HepG2 (cell line): ENCODE measurements at regions not wholly inside any gene's neighbourhood (a gene's known extent, or its start where the extent isn't known, plus 50 kb on each side); places are given as distances from the start of the nearest gene placed in this dataset.

Experiments
- ATAC-seq: fragments of 200-7000 bp; cut with Tn5 transposase; 3 replicates; pipeline ENCODE4 v1.9.1; 2020; ENCODE audit warnings: mild to moderate bottlenecking, moderate library complexity
- BruUV-seq: library from RNA; stranded (reverse); fragments of 400-500 nt; replicated peaks from 2 replicates; lab custom pipeline; 2021; lab: Mats Ljungman, UMichigan
- CTCF ChIA-PET: fragments of 300-600 bp; formaldehyde crosslinking; extraction: SDS; loops from one replicate; lab custom pipeline; 2021; ENCODE audit warnings: low total read pairs, inconsistent platforms, low intra/inter-chr PET ratio; lab: Yijun Ruan, JAX
- POLR2A ChIA-PET: fragments of 350-600 bp; sonication (Branson Sonifier 250); formaldehyde crosslinking; loops from one replicate; lab custom pipeline; 2020; ENCODE audit warnings: antibody characterized with exemption, inconsistent platforms; lab: Yijun Ruan, JAX
- DNase-seq: peaks from one replicate; pipeline ENCODE4 v3.0.0-alpha.2; 2015; ENCODE audit warnings: low spot score
- FAIRE-seq: peaks from 3 replicates; lab custom pipeline; 2011; peaks lifted over from hg19 to GRCh38; lab: Jason Lieb, UNC
- H2AFZ ChIP-seq: one replicate; pipeline ENCODE4 v1.6.1; 2011; ENCODE audit warnings: low read length, inconsistent platforms
- H3K27ac ChIP-seq: fragments of 300-600 bp; 3 replicates; pipeline ENCODE4 v1.8.0; 2011; ENCODE audit warnings: mixed run types, mild to moderate bottlenecking, mixed read lengths, low read length, inconsistent platforms; ENCODE audit not compliant: insufficient read depth; ENCODE audit errors: extremely low read length
- H3K27me3 ChIP-seq, 2 experiments: fragments of 200-600 bp in 1 of 2; 2 replicates in 1 of 2; 3 replicates in 1 of 2; pipeline versions ENCODE4 v1.6.0 to v1.8.0; 2011; ENCODE audit warnings: low read length in 2 of 2, mild to moderate bottlenecking in 2 of 2, moderate library complexity in 2 of 2, inconsistent platforms in 1 of 2; ENCODE audit not compliant: insufficient read depth in 2 of 2, control insufficient read depth in 1 of 2
- H3K36me3 ChIP-seq, 2 experiments: fragments of 200-600 bp in 1 of 2; replicated peaks in 1 of 2; 2 replicates in 1 of 2; 3 replicates in 1 of 2; pipeline versions ENCODE4 v1.5.1 to v1.8.0; 2011; ENCODE audit warnings: low read length in 2 of 2, inconsistent platforms in 1 of 2; ENCODE audit not compliant: insufficient read depth in 2 of 2, control insufficient read depth in 1 of 2
- H3K4me1 ChIP-seq: 2 replicates; pipeline ENCODE4 v1.5.1; 2012; ENCODE audit warnings: low read length, inconsistent platforms; ENCODE audit not compliant: insufficient read depth
- H3K4me2 ChIP-seq: 2 replicates; pipeline ENCODE4 v1.6.0; 2011; ENCODE audit warnings: low read depth, low read length, inconsistent platforms
- H3K4me3 ChIP-seq, 3 experiments: fragments of 200-600 bp in 1 of 3; sonication (generic), shearing (Covaris generic) in 1 of 3; replicated peaks in 1 of 3; 2 replicates each; pipeline ENCODE4 v1.5.1; 2011 to 2016; ENCODE audit warnings: low read length in 3 of 3, inconsistent platforms in 2 of 3, low read depth in 2 of 3, mild to moderate bottlenecking in 2 of 3, control low read depth in 1 of 3, mixed read lengths in 1 of 3; ENCODE audit not compliant: insufficient read depth in 1 of 3
- H3K79me2 ChIP-seq: one replicate; pipeline ENCODE4 v1.6.1; 2011; ENCODE audit warnings: low read length, inconsistent platforms; ENCODE audit not compliant: insufficient read depth
- H3K9ac ChIP-seq: 2 replicates; pipeline ENCODE4 v1.6.0; 2011; ENCODE audit warnings: mild to moderate bottlenecking, low read depth, low read length, inconsistent platforms; ENCODE audit not compliant: insufficient read depth
- H3K9me3 ChIP-seq: 2 replicates; pipeline ENCODE4 v1.5.1; 2012; ENCODE audit warnings: mild to moderate bottlenecking, low read length
- H4K20me1 ChIP-seq: 2 replicates; pipeline ENCODE4 v1.6.0; 2011; ENCODE audit warnings: inconsistent platforms, mild to moderate bottlenecking, low read length, moderate library complexity; ENCODE audit not compliant: insufficient read depth
- BRD4 ChIP-seq: sonication (generic); formaldehyde crosslinking; IDR thresholded peaks from 2 replicates; pipeline ENCODE4 v1.4.0; 2020; ENCODE audit warnings: missing genetic modification reagents
- HOXA5 ChIP-seq: sonication (generic); formaldehyde crosslinking; IDR thresholded peaks from 2 replicates; pipeline ENCODE4 v1.4.0; 2020; ENCODE audit warnings: missing genetic modification reagents
- JUN ChIP-seq: sonication (generic); formaldehyde crosslinking; IDR thresholded peaks from 2 replicates; pipeline ENCODE4 v1.4.0; 2020; ENCODE audit warnings: mild to moderate bottlenecking, missing genetic modification reagents
- MTF2 ChIP-seq: sonication (generic); formaldehyde crosslinking; IDR thresholded peaks from 2 replicates; pipeline ENCODE4 v1.5.0; 2020; ENCODE audit warnings: missing genetic modification reagents, borderline replicate concordance
- NBN ChIP-seq: fragments of 450-650 bp; conservative IDR thresholded peaks from 2 replicates; pipeline ENCODE4 v1.6.1; 2017
- NFE2L2 ChIP-seq: fragments of 150-350 bp; IDR thresholded peaks from 2 replicates; pipeline ENCODE4 v1.6.1; 2014; ENCODE audit warnings: low read length
- NR2C2 ChIP-seq: sonication (generic); formaldehyde crosslinking; IDR thresholded peaks from 2 replicates; pipeline ENCODE4 v1.4.0; 2020; ENCODE audit warnings: missing genetic modification reagents, mild to moderate bottlenecking, moderate library complexity, borderline replicate concordance
- PHF21A ChIP-seq: sonication (generic); formaldehyde crosslinking; IDR thresholded peaks from 2 replicates; pipeline ENCODE4 v1.5.0; 2020; ENCODE audit warnings: mild to moderate bottlenecking, missing genetic modification reagents
- SAP130 ChIP-seq: IDR thresholded peaks from 2 replicates; pipeline ENCODE4 v1.6.1; 2016; ENCODE audit warnings: low read depth
- SETDB1 ChIP-seq: sonication (generic); formaldehyde crosslinking; IDR thresholded peaks from 2 replicates; pipeline ENCODE4 v1.5.1; 2020; ENCODE audit warnings: missing genetic modification reagents, mild to moderate bottlenecking, borderline replicate concordance
- TBL1XR1 ChIP-seq: fragments of 150-350 bp; IDR thresholded peaks from 2 replicates; pipeline ENCODE4 v1.6.1; 2014; ENCODE audit warnings: borderline replicate concordance, low read length; ENCODE audit not compliant: partially characterized antibody
- ZBTB42 ChIP-seq: sonication (generic); formaldehyde crosslinking; IDR thresholded peaks from 2 replicates; pipeline ENCODE4 v1.5.0; 2020; ENCODE audit warnings: mild to moderate bottlenecking, missing genetic modification reagents
- ZNF253 ChIP-seq: sonication (generic); formaldehyde crosslinking; IDR thresholded peaks from 2 replicates; pipeline ENCODE4 v1.8.0; 2022; ENCODE audit warnings: mild to moderate bottlenecking, missing genetic modification reagents, borderline replicate concordance
- ZNF558 ChIP-seq: sonication (generic); formaldehyde crosslinking; IDR thresholded peaks from 2 replicates; pipeline ENCODE4 v1.9.0; 2022; ENCODE audit warnings: mild to moderate bottlenecking, missing genetic modification reagents, borderline replicate concordance
- ZNF83 ChIP-seq: sonication (generic); formaldehyde crosslinking; IDR thresholded peaks from 2 replicates; pipeline ENCODE4 v1.4.0; 2020; ENCODE audit warnings: missing genetic modification reagents, mild to moderate bottlenecking, borderline replicate concordance
- WGBS: methylation state at CpG from one replicate; pipeline ENCODE4 v1.1.6; 2017; ENCODE audit warnings: low lambda C conversion rate; 5-methylcytosine and 5-hydroxymethylcytosine counted together
- in situ Hi-C: cut with HindIII; loops from 2 replicates; pipeline ENCODE4 v1.10.0; 2017; ENCODE audit warnings: low pct_unique_long_range_greater_than_20kb; ENCODE audit not compliant: extremely low pct_ligation_motif_present
- intact Hi-C: fragments of 100-400 bp; cut with micrococcal nuclease; formaldehyde crosslinking; loops from one replicate; pipeline ENCODE4 v1.10.0; 2022; ENCODE audit not compliant: unreplicated experiment
- TF ChIP-seq, protein P1 (sequence below): sonication (generic); formaldehyde crosslinking; IDR thresholded peaks from 2 replicates; pipeline ENCODE4 v1.5.1; 2020; ENCODE audit warnings: missing genetic modification reagents, mild to moderate bottlenecking, borderline replicate concordance
- TF ChIP-seq, protein P2 (sequence below): sonication (generic); formaldehyde crosslinking; IDR thresholded peaks from 2 replicates; pipeline ENCODE4 v1.5.0; 2020; ENCODE audit warnings: missing genetic modification reagents
- TF ChIP-seq, protein P3 (sequence below): sonication (generic); formaldehyde crosslinking; IDR thresholded peaks from 2 replicates; pipeline ENCODE4 v1.5.0; 2020; ENCODE audit warnings: missing genetic modification reagents

DNA sequence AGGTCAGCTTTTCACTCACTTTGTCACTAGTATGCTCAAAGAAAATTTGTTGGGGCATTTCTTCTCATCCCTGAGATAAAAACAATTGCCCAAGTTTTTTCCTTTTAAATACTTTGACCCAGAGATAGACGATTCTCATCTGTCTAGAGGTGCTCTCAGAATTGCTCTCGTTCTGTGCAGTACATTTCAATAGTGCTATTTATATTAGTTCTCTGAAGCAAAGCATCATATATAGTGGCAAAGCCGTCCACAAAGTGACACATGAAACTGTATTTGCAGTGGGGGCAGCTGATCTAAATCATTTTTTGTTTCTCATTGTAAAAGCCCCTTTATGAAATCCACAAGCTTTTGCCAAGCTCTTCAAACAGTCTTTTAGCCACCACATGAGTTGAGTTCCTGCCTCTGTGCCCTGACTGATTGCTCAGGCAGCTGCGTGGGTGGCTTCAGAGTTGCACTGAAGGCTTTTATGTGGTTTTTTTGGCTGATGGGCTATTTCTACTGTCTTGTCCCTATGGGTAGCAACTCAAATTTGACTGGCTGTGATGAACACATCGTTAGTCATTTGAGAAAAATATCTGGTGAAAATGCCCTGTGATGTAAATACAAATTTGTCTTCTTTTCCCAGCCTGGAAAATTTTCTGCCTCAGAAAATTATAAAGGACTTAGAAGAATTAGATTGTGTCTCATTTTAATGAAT lies 119.1 kb upstream of the OTUD4 start:
- BruUV-seq, result no TSS peak
- H3K9ac ChIP-seq, result no peak overlapping the region
- FAIRE-seq, result no peak
- no peaks in the 10 kb centered on the region for H3K9me3 ChIP-seq
- no peak overlapping the region for H3K4me2 ChIP-seq
- DNase-seq, result peak; percentile 5
- ChIA-PET CTCF (no interaction called here), POLR2A (no interaction called here)
- intact Hi-C loops (no loop called here), in situ Hi-C loops (no loop called here)
- no peak for ATAC-seq
- no peak overlapping the region for H2AFZ ChIP-seq
- H3K27me3 ChIP-seq, result 0 out of 5 replicates have a peak, but pooled peaks cover 0 to 4% of the 10 kb centered on the region in 2 experiments
- no peaks in the 10 kb centered on the region for H3K79me2 ChIP-seq
- no peaks in the 10 kb centered on the region for H4K20me1 ChIP-seq
- TF ChIP-seq TBL1XR1 (no peak), JUN (no peak), SETDB1 (no peak), ZNF83 (CRISPR knock-in tag) (no peak), PHF21A (CRISPR knock-in tag) (no peak), MTF2 (no peak), SAP130 (no peak), ZNF253 (no peak), NBN (no peak), HOXA5 (no peak), ZNF558 (CRISPR knock-in tag) (no peak), ZBTB42 (CRISPR knock-in tag) (no peak), BRD4 (CRISPR knock-in tag) (no peak), NFE2L2 (no peak), NR2C2 (CRISPR knock-in tag) (no peak)
- TF ChIP-seq, protein P1, sequence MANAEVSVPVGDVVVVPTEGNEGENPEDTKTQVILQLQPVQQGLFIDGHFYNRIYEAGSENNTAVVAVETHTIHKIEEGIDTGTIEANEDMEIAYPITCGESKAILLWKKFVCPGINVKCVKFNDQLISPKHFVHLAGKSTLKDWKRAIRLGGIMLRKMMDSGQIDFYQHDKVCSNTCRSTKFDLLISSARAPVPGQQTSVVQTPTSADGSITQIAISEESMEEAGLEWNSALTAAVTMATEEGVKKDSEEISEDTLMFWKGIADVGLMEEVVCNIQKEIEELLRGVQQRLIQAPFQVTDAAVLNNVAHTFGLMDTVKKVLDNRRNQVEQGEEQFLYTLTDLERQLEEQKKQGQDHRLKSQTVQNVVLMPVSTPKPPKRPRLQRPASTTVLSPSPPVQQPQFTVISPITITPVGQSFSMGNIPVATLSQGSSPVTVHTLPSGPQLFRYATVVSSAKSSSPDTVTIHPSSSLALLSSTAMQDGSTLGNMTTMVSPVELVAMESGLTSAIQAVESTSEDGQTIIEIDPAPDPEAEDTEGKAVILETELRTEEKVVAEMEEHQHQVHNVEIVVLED, result no peak
- TF ChIP-seq, protein P2, sequence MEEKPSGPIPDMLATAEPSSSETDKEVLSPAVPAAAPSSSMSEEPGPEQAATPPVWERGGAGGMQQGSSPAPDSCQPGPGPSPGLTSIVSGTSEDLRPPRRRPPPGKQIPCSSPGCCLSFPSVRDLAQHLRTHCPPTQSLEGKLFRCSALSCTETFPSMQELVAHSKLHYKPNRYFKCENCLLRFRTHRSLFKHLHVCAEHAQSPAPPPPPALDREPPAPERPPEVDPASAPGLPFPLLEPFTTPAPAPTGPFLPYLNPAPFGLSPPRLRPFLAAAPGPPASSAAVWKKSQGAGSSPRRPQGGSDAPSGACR (CRISPR knock-in tag), result no peak
- TF ChIP-seq, protein P3, sequence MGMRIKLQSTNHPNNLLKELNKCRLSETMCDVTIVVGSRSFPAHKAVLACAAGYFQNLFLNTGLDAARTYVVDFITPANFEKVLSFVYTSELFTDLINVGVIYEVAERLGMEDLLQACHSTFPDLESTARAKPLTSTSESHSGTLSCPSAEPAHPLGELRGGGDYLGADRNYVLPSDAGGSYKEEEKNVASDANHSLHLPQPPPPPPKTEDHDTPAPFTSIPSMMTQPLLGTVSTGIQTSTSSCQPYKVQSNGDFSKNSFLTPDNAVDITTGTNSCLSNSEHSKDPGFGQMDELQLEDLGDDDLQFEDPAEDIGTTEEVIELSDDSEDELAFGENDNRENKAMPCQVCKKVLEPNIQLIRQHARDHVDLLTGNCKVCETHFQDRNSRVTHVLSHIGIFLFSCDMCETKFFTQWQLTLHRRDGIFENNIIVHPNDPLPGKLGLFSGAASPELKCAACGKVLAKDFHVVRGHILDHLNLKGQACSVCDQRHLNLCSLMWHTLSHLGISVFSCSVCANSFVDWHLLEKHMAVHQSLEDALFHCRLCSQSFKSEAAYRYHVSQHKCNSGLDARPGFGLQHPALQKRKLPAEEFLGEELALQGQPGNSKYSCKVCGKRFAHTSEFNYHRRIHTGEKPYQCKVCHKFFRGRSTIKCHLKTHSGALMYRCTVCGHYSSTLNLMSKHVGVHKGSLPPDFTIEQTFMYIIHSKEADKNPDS (CRISPR knock-in tag), result no peak
- no peaks in the 10 kb centered on the region for H3K4me1 ChIP-seq
- no peak overlapping the region for H3K27ac ChIP-seq
- 2% methylated on average over 5 of the region's 5 CpGs for WGBS
- H3K36me3 ChIP-seq, result no peaks in the 10 kb centered on the region
- no peak overlapping the region for H3K4me3 ChIP-seq
